Right lung (tissue), 2 donors: ENCODE measurements at regions not wholly inside any gene's neighbourhood (a gene's known extent, or its start where the extent isn't known, plus 50 kb on each side); places are given as distances from the start of the nearest gene placed in this dataset.

Source experiments
- DNase-seq, 2 donors: peaks; one replicate each; pipeline ENCODE4 v3.0.0-alpha.2; 2013

- DNase-seq = no peak
These were observed 138.4 kb upstream of the SPACA1 start for GRCh38 chr6:87908978-87909811.

- no peak for DNase-seq
These were observed 140.1 kb upstream of the SPACA1 start for GRCh38 chr6:87907521-87907920.

- no peak for DNase-seq
These were observed 142.5 kb upstream of the SPACA1 start for GRCh38 chr6:87905101-87905641.

- DNase-seq = no peak
These were observed 143.6 kb upstream of the SPACA1 start for GRCh38 chr6:87904011-87904410.

- no peak for DNase-seq
These were observed 144.3 kb upstream of the SPACA1 start for GRCh38 chr6:87903323-87903722.

GRCh38 chr6:87902383-87902782 is 145.3 kb upstream of the SPACA1 start:
- DNase-seq = no peak

GRCh38 chr6:87901613-87902012 is 146.0 kb upstream of the SPACA1 start:
- no peak for DNase-seq

GRCh38 chr6:87900160-87900698 is 147.4 kb upstream of the SPACA1 start:
- no peak for DNase-seq

- no peak for DNase-seq
These were observed 148.0 kb upstream of the SPACA1 start for GRCh38 chr6:87899499-87900147.

- no peak for DNase-seq
These were observed 150.0 kb upstream of the SPACA1 start for GRCh38 chr6:87897663-87898062.

GRCh38 chr6:87897013-87897412 is 150.6 kb upstream of the SPACA1 start:
- DNase-seq = no peak

GRCh38 chr6:87887266-87887665 is 160.4 kb upstream of the SPACA1 start:
- DNase-seq = no peak

GRCh38 chr6:87884203-87884602 is 163.4 kb upstream of the SPACA1 start:
- no peak for DNase-seq

- DNase-seq = no peak
These were observed 166.2 kb upstream of the SPACA1 start for GRCh38 chr6:87881342-87881895.

- no peak for DNase-seq
These were observed 168.3 kb upstream of the SPACA1 start for GRCh38 chr6:87879132-87879861.

- no peak for DNase-seq
These were observed 171.9 kb upstream of the SPACA1 start for GRCh38 chr6:87875781-87876180.

GRCh38 chr6:87873556-87873955 is 171.5 kb upstream of the AKIRIN2 start:
- no peak for DNase-seq

- DNase-seq = no peak
These were observed 168.5 kb upstream of the AKIRIN2 start for GRCh38 chr6:87870556-87870955.

- no peak for DNase-seq
These were observed 167.3 kb upstream of the AKIRIN2 start for GRCh38 chr6:87869064-87869905.

- DNase-seq = no peak
These were observed 158.9 kb upstream of the AKIRIN2 start for GRCh38 chr6:87860902-87861301.

- no peak for DNase-seq
These were observed 156.4 kb upstream of the AKIRIN2 start for GRCh38 chr6:87858440-87858839.
